RWPE1 (cell line): ENCODE measurements at regions not wholly inside any gene's neighbourhood (a gene's known extent, or its start where the extent isn't known, plus 50 kb on each side); places are given as distances from the start of the nearest gene placed in this dataset.
"Not testable (repeated sequence)": the region's sequence is repeated elsewhere in the genome, so short reads cannot be mapped to it uniquely, and the experiment has no call there.

Experiments used
- CTCF ChIA-PET: fragments of 350-600 bp; sonication (Branson Sonifier 250); formaldehyde crosslinking; extraction: SDS; loops from one replicate; lab custom pipeline; 2021; lab: Yijun Ruan, JAX
- POLR2A ChIA-PET: fragments of 400-600 bp; formaldehyde crosslinking; extraction: SDS; loops from one replicate; lab custom pipeline; 2020; ENCODE audit warnings: antibody characterized with exemption; ENCODE audit not compliant: low non-redundant PET; lab: Yijun Ruan, JAX
- DNase-seq: peaks from one replicate; pipeline ENCODE4 v3.0.0; 2012; ENCODE audit warnings: low spot score
- H3K27ac ChIP-seq: fragments of 450-650 bp; 2 replicates; pipeline ENCODE4 v1.5.1; 2017
- TF ChIP-seq, protein P1 (sequence below): fragments of 450-650 bp; conservative IDR thresholded peaks from 2 replicates; pipeline ENCODE4 v1.5.1; 2017; ENCODE audit warnings: low read depth, mild to moderate bottlenecking

DNA sequence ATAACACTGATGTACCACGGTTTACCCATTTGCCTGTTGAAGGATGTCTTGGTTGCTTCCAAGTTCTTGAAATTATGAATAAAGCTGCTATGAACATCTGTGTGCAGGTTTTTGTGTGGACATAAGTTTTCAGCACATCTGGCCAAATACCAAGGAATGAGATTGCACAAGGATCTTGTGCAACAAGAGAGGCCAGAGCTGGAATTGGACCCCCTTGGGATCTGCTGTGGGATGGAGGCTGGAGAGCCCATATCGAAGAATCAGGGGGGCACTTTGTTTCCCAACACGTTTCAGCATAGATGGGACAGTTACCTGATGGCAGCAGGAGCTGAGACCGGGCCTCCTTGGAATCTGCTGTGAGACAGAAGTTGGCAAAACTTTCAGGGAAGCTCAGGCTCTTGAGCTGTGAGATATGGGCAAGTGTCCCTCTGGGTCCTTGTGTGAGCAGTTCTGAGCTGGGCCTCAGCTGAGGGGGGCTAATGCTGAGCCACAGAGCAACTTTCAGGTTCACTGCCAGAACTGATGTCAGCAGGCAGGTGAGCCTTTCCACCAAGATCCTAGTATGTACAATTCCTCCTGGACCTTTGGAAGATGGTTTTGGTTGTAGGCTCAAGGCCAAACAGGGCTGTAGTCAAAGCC is 115.2 kb upstream of the RAB18 start:
- CTCF ChIA-PET, result interaction anchor here (0.9 kb wide), 1 partner anchor 118 kb away, joined by 3 read pairs; no protein-coding TSS in a partner anchor
- TF ChIP-seq, protein P1, sequence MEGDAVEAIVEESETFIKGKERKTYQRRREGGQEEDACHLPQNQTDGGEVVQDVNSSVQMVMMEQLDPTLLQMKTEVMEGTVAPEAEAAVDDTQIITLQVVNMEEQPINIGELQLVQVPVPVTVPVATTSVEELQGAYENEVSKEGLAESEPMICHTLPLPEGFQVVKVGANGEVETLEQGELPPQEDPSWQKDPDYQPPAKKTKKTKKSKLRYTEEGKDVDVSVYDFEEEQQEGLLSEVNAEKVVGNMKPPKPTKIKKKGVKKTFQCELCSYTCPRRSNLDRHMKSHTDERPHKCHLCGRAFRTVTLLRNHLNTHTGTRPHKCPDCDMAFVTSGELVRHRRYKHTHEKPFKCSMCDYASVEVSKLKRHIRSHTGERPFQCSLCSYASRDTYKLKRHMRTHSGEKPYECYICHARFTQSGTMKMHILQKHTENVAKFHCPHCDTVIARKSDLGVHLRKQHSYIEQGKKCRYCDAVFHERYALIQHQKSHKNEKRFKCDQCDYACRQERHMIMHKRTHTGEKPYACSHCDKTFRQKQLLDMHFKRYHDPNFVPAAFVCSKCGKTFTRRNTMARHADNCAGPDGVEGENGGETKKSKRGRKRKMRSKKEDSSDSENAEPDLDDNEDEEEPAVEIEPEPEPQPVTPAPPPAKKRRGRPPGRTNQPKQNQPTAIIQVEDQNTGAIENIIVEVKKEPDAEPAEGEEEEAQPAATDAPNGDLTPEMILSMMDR, result no peak

DNA sequence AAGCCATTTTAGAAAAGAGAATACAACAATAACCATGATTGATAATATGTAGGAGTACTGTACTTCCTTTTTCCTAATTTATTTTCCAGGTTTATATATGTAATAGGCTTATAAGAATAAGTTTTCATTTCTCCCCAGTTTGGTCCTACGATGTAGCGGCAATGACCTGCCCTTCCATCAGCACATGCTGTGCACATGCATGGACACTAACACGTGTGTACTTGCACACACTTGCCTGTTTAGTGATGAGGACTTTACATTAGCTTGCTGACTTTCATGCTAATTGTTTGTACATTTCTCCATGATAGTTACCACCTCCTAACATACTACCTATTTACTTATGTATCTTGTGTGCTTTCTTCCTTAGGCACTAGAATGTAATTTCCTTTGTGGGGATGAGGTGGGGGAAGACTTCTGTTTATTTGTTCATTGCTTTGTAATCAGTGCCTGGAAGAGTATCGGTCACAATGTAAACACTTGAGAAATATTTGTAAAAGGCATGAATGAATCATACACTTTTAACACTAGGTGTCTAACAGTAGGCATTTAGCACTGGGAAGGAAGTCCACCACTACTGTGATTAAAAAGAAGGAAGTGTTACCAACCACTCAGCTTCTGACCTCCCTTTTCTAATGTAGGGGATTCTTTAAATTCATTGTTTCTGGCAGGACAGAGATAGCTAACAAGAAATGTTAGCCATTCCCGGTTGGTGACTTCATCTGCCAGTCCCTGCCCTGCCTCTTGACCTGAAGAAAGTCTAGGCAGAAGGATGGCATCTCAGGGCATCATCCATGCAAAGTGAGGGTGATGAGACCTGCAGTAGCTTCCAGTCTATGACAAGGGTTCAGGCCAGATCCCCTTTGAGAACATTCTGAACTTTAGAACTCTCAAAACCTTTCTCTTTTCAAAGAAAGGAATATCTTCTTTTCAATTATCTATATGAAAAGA is 120.2 kb upstream of the RAB18 start:
- ChIA-PET CTCF (no interaction called here), POLR2A (no interaction called here)
- TF ChIP-seq, protein P1, result no peak
- peak; percentile 48 for DNase-seq
- no peak overlapping the region for H3K27ac ChIP-seq

More for the DNA sequence above, 115.2 kb upstream of the RAB18 start:
- no peak for DNase-seq
- POLR2A ChIA-PET, result no interaction called here
- peak overlapping the region; percentile 62 for H3K27ac ChIP-seq

DNA sequence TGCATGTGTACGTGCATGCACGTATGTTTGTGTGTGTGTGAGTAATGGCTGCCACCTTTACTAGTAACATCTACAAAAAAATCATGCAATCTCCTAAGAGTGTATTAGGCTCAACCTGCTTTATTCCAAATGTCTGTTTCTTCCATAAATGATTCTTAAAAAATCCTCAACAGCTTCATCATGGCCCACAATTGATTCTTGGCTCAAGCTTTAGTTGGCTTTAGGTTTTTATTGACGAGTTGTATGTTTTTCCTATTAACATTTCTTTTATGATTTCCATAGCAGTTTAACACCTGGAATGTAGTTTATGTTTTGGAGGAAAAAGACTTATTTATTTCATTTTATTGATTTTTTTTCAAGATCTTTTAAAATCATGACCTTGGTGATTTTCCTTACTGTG is 121.9 kb upstream of the RAB18 start:
- TF ChIP-seq, protein P1, result no peak
- no peak for DNase-seq
- ChIA-PET CTCF (interaction anchor here (0.6 kb wide), 1 partner anchor 892 kb away, joined by 3 read pairs; no protein-coding TSS in a partner anchor), POLR2A (no interaction called here)
- H3K27ac ChIP-seq, result no peak overlapping the region

DNA sequence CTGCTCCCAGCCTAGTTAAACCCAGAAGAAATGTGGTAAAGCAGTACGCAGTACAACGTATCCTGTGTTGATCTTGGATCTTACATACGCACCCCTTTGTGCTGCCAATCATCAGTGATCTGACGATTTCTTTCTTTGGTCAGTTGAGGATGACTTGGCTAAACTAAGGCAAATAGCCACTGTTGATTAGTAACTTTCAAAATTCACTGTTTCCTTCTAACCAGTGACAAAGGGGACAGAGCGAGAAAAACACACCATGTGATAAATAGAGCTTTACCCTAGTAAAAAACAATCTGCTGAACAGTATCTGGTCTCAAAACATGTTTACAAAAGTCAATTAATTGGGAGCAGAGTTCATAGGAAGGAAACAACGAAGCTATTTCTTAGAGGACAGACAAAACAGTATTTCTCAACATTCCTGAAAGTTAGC is 123.2 kb upstream of the RAB18 start:
- CTCF ChIA-PET, result interaction anchor here (0.7 kb wide), 1 partner anchor 121 kb away, joined by 3 read pairs; no protein-coding TSS in a partner anchor
- no peak overlapping the region for H3K27ac ChIP-seq
- no peak for DNase-seq
- TF ChIP-seq, protein P1, result no peak
- POLR2A ChIA-PET, result no interaction called here

DNA sequence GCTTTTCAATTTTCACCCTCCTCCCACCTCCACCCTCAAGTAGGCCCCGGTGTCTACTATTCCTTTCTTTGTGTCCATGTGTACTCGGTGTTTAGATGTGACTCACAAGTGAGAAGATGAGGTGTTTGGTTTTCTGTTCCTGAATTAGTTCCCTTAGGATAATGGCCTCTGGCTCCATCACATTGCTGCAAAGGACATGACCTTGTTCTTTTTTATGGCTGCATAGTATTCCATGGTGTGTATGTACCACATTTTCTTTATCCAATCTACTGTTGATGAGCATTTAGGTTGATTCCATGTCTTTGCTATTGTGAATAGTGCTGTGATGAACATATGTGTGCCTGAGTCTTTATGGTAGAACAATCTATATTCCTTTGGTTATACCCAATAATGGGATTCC is 125.1 kb upstream of the RAB18 start:
- CTCF ChIA-PET, DNase-seq, H3K27ac ChIP-seq, POLR2A ChIA-PET: not testable (repeated sequence)

DNA sequence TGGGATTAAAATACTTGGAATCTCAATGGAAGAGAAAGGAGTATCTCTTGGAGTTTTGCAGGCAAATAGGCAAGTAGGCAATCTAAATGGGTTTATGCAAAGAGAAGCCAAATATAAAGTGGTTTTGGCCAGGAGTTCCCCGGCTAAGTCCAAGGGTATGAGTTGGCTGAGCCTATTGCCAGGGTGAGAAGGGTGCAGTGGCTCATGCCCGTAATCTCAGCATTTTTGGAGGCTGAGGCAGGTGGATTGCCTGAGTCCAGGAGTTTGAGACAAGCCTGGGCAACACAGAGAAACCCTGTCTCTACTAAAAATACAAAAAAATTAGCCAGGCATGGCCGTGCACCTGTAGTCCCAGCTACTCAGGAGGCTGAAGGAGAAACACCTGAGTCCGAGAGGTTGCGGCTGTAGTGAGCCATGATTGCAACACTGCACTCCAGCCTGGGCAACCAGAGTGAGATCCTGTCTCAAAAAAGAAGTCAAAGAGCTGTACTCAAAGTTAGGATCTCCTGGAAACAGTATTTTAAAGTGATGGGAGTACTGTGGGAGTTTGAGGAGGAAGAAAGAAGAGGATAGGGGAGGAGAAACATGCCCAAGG is 130.4 kb upstream of the RAB18 start:
- TF ChIP-seq, protein P1, result no peak
- DNase-seq, result no peak
- CTCF ChIA-PET, result no interaction called here
- POLR2A ChIA-PET, result no interaction called here
- 0 out of 2 replicates have a peak overlapping the region, but pooled peaks have one; percentile 23 for H3K27ac ChIP-seq
